ENCODE measurements at regions not wholly inside any gene's neighbourhood (a gene's known extent, or its start where the extent isn't known, plus 50 kb on each side); places are given as distances from the start of the nearest gene placed in this dataset.

- Histone ChIP-seq H3K27ac (ENCODE audit: low read depth, low read length) (no peak overlapping the region), H3K4me1 (ENCODE audit: control insufficient read depth, insufficient read depth, low read length) (no peaks in the 10 kb centered on the region), H3K36me3 (ENCODE audit: control insufficient read depth, insufficient read depth, low read length) (no peaks in the 10 kb centered on the region), H3K27me3 (ENCODE audit: control insufficient read depth, insufficient read depth, low read length) (no peaks in the 10 kb centered on the region), H3K9ac (ENCODE audit: low read length) (no peak overlapping the region), H3K4me3 (ENCODE audit: low read length) (no peak overlapping the region)
These were observed 1241.5 kb upstream of the WWC1 start for GRCh38 chr5:167049771-167050567.

DNA sequence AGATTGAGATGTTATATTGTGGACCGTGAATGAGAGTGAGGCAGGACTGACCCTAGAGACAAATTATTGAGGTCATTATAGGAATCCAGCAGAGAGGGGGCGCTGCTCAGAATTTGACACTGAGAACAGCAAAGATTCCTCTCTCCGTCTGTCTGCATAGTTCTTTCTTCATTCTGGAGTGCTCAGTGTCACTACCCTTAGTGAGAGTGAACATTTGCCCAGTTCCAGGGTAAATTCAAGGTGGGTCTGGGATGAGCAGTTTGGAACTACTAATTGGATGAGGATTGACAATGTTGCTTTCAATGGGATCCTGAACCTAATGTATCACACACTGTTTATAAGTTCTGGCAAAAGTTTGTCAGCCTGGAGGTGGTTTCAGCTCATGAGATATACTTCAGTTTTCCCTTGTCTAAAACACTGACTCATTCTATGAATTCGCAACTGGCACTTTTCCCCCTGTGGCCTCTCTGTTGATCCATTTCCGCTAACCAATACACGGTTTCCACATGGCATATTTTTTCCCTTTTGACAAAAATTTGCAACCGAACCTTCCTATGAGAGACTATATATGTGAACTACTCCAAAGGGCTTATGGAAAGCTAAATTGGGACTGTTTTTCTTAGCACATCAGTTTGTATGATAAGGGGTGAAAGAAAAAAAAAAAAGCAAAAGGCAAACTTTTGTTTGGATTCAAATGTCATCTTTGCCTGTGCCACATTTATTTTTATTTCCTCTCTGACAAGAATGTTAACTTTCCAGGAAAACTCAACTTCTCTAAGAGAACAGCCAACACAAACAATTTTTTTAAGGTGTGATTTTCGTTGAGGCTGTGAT, 1240.7 kb upstream of the WWC1 start:
- Histone ChIP-seq H3K27ac (ENCODE audit: low read depth, low read length) (no peak overlapping the region), H3K4me3 (ENCODE audit: low read length) (no peak overlapping the region), H3K9ac (ENCODE audit: low read length) (no peak overlapping the region), H3K36me3 (ENCODE audit: control insufficient read depth, insufficient read depth, low read length) (no peaks in the 10 kb centered on the region), H3K27me3 (ENCODE audit: control insufficient read depth, insufficient read depth, low read length) (no peaks in the 10 kb centered on the region), H3K4me1 (ENCODE audit: control insufficient read depth, insufficient read depth, low read length) (no peaks in the 10 kb centered on the region)

GRCh38 chr5:167051402-167051768, 1240.1 kb upstream of the WWC1 start:
- Histone ChIP-seq H3K4me3 (ENCODE audit: low read length) (no peak overlapping the region), H3K27ac (ENCODE audit: low read depth, low read length) (no peak overlapping the region), H3K27me3 (ENCODE audit: control insufficient read depth, insufficient read depth, low read length) (no peaks in the 10 kb centered on the region), H3K9ac (ENCODE audit: low read length) (no peak overlapping the region), H3K4me1 (ENCODE audit: control insufficient read depth, insufficient read depth, low read length) (no peaks in the 10 kb centered on the region), H3K36me3 (ENCODE audit: control insufficient read depth, insufficient read depth, low read length) (no peaks in the 10 kb centered on the region)

GRCh38 chr5:167052791-167053190, 1238.7 kb upstream of the WWC1 start:
- no peaks in the 10 kb centered on the region for H3K36me3 ChIP-seq (ENCODE audit: control insufficient read depth, insufficient read depth, low read length)
- no peaks in the 10 kb centered on the region for H3K4me1 ChIP-seq (ENCODE audit: control insufficient read depth, insufficient read depth, low read length)
- no peak overlapping the region for H3K9ac ChIP-seq (ENCODE audit: low read length)

GRCh38 chr5:167057665-167058064, 1233.8 kb upstream of the WWC1 start:
- H3K4me1 ChIP-seq (ENCODE audit: control insufficient read depth, insufficient read depth, low read length): no peaks in the 10 kb centered on the region
- no peak overlapping the region for H3K27ac ChIP-seq (ENCODE audit: low read depth, low read length)
- H3K9ac ChIP-seq (ENCODE audit: low read length): no peak overlapping the region
- no peaks in the 10 kb centered on the region for H3K27me3 ChIP-seq (ENCODE audit: control insufficient read depth, insufficient read depth, low read length)
- H3K36me3 ChIP-seq (ENCODE audit: control insufficient read depth, insufficient read depth, low read length): no peaks in the 10 kb centered on the region
- no peak overlapping the region for H3K4me3 ChIP-seq (ENCODE audit: low read length)

More at GRCh38 chr5:167052791-167053190, 1238.7 kb upstream of the WWC1 start:
- no peak overlapping the region for H3K4me3 ChIP-seq (ENCODE audit: low read length)
- H3K27ac ChIP-seq (ENCODE audit: low read depth, low read length): no peak overlapping the region
- no peaks in the 10 kb centered on the region for H3K27me3 ChIP-seq (ENCODE audit: control insufficient read depth, insufficient read depth, low read length)

GRCh38 chr5:167061695-167062094, 1229.8 kb upstream of the WWC1 start:
- Histone ChIP-seq H3K27ac (ENCODE audit: low read depth, low read length) (no peak overlapping the region), H3K4me3 (ENCODE audit: low read length) (no peak overlapping the region), H3K9ac (ENCODE audit: low read length) (no peak overlapping the region), H3K36me3 (ENCODE audit: control insufficient read depth, insufficient read depth, low read length) (no peaks in the 10 kb centered on the region), H3K4me1 (ENCODE audit: control insufficient read depth, insufficient read depth, low read length) (no peaks in the 10 kb centered on the region), H3K27me3 (ENCODE audit: control insufficient read depth, insufficient read depth, low read length) (no peaks in the 10 kb centered on the region)

- H3K9ac ChIP-seq (ENCODE audit: low read length): no peak overlapping the region
- no peak overlapping the region for H3K4me3 ChIP-seq (ENCODE audit: low read length)
- H3K27me3 ChIP-seq (ENCODE audit: control insufficient read depth, insufficient read depth, low read length): no peaks in the 10 kb centered on the region
- H3K4me1 ChIP-seq (ENCODE audit: control insufficient read depth, insufficient read depth, low read length): no peaks in the 10 kb centered on the region
- H3K36me3 ChIP-seq (ENCODE audit: control insufficient read depth, insufficient read depth, low read length): no peaks in the 10 kb centered on the region
- H3K27ac ChIP-seq (ENCODE audit: low read depth, low read length): no peak overlapping the region
These were observed 1228.3 kb upstream of the WWC1 start for GRCh38 chr5:167063116-167063515.

DNA sequence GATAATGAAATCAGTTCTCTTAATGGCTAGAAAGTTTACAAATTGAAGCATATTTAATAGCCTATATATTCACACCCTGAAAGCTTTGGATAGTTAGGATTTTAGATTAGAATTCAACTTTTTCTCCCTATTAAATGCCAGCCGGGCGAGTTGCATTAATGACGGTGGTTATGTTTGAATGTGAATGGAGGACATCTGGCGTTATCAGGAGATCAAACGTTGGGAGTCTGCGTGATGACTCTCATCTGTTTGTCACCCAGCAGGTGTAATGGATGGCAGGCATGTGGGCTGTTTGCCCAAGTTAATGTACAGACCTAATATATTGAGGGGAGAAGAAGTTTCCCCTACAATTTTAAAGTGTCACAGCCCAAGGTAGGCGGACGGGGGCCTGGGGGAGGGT, 1227.7 kb upstream of the WWC1 start:
- H3K27ac ChIP-seq (ENCODE audit: low read depth, low read length): no peak overlapping the region
- H3K36me3 ChIP-seq (ENCODE audit: control insufficient read depth, insufficient read depth, low read length): no peaks in the 10 kb centered on the region
- no peak overlapping the region for H3K9ac ChIP-seq (ENCODE audit: low read length)
- H3K4me3 ChIP-seq (ENCODE audit: low read length): no peak overlapping the region
- no peaks in the 10 kb centered on the region for H3K27me3 ChIP-seq (ENCODE audit: control insufficient read depth, insufficient read depth, low read length)
- no peaks in the 10 kb centered on the region for H3K4me1 ChIP-seq (ENCODE audit: control insufficient read depth, insufficient read depth, low read length)

- Histone ChIP-seq H3K9ac (ENCODE audit: low read length) (no peak overlapping the region), H3K4me1 (ENCODE audit: control insufficient read depth, insufficient read depth, low read length) (no peaks in the 10 kb centered on the region), H3K27ac (ENCODE audit: low read depth, low read length) (no peak overlapping the region), H3K27me3 (ENCODE audit: control insufficient read depth, insufficient read depth, low read length) (no peaks in the 10 kb centered on the region), H3K4me3 (ENCODE audit: low read length) (no peak overlapping the region), H3K36me3 (ENCODE audit: control insufficient read depth, insufficient read depth, low read length) (no peaks in the 10 kb centered on the region)
These were observed 1227.2 kb upstream of the WWC1 start for GRCh38 chr5:167064198-167064776.

GRCh38 chr5:167065794-167066193, 1225.7 kb upstream of the WWC1 start:
- Histone ChIP-seq H3K27ac (ENCODE audit: low read depth, low read length) (no peak overlapping the region), H3K4me1 (ENCODE audit: control insufficient read depth, insufficient read depth, low read length) (no peaks in the 10 kb centered on the region), H3K4me3 (ENCODE audit: low read length) (no peak overlapping the region), H3K9ac (ENCODE audit: low read length) (no peak overlapping the region), H3K36me3 (ENCODE audit: control insufficient read depth, insufficient read depth, low read length) (no peaks in the 10 kb centered on the region), H3K27me3 (ENCODE audit: control insufficient read depth, insufficient read depth, low read length) (no peaks in the 10 kb centered on the region)

DNA sequence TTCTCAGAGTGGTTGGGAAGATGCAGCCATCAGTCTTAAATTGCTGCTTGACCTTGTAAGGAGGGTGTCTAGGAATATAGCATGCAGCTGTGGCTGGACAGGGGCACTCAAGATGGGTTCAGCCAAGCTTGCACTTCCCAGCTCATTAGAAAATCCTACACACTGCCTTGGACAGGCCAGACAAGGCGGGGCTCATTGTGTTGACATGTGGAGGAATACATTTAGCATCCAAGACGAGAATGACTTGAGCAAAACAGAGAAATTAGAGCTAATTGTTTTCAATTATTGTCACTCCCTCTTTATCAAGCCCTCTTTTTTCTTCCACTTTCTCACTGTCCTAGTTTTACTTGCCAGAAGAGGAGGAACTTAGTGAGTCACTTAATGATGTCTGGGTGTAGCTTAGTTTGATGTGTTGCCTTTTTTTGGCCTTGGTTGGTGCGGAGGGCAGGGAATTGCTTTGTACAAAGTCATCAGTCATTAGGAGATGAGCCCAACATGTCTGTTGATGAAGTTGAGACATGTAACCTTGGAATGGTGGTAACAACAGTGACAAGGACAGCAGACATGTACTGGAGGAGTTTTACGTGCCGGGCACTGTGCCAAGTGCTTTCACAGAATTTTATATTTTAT, 1219.3 kb upstream of the WWC1 start:
- Histone ChIP-seq H3K9ac (ENCODE audit: low read length) (no peak overlapping the region), H3K4me3 (ENCODE audit: low read length) (no peak overlapping the region), H3K4me1 (ENCODE audit: control insufficient read depth, insufficient read depth, low read length) (no peaks in the 10 kb centered on the region), H3K27me3 (ENCODE audit: control insufficient read depth, insufficient read depth, low read length) (no peaks in the 10 kb centered on the region), H3K27ac (ENCODE audit: low read depth, low read length) (no peak overlapping the region), H3K36me3 (ENCODE audit: control insufficient read depth, insufficient read depth, low read length) (no peaks in the 10 kb centered on the region)

DNA sequence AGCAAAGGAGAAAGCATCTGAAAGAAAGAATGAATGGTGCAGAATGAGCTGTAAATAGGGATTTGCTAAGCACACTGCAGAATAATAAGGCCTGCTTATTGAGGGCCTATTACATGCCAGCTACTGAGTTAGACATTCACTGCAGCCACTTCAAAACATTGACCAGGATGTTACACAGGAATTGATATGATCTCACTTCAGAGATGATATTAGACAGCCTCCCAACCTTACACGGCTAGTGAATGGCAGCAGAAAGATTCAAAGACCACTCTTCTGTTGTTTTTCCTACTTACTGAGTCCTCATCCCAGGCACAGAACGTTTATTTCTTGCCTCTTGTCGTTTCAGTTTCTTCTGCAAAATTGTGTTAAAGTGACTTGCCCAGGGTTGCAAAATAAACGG, 1209.9 kb upstream of the WWC1 start:
- H3K4me3 ChIP-seq (ENCODE audit: low read length): no peak overlapping the region
- no peak overlapping the region for H3K9ac ChIP-seq (ENCODE audit: low read length)
- H3K4me1 ChIP-seq (ENCODE audit: control insufficient read depth, insufficient read depth, low read length): no peaks in the 10 kb centered on the region
- H3K27ac ChIP-seq (ENCODE audit: low read depth, low read length): no peak overlapping the region
- no peaks in the 10 kb centered on the region for H3K36me3 ChIP-seq (ENCODE audit: control insufficient read depth, insufficient read depth, low read length)
- no peaks in the 10 kb centered on the region for H3K27me3 ChIP-seq (ENCODE audit: control insufficient read depth, insufficient read depth, low read length)

All from rectal smooth muscle tissue (tissue), 1 donor.